Keratinocyte (primary cell): ENCODE measurements at regions not wholly inside any gene's neighbourhood (a gene's known extent, or its start where the extent isn't known, plus 50 kb on each side); places are given as distances from the start of the nearest gene placed in this dataset.

Experiments used
- DNase-seq: peaks from one replicate; pipeline ENCODE4 v3.0.0-alpha.2; 2011; ENCODE audit warnings: low read depth, missing footprints, low spot score
- FAIRE-seq: peaks from 2 replicates; lab custom pipeline; 2011; peaks lifted over from hg19 to GRCh38; lab: Jason Lieb, UNC
- H2AFZ ChIP-seq: 2 replicates; pipeline ENCODE4 v1.6.0; 2012; ENCODE audit warnings: low read length, control low read depth, inconsistent platforms; ENCODE audit not compliant: control insufficient read depth
- H3K27ac ChIP-seq: 2 replicates; pipeline ENCODE4 v1.5.1; 2011; ENCODE audit warnings: low read length; ENCODE audit not compliant: control insufficient read depth, insufficient read depth
- H3K27me3 ChIP-seq: 3 replicates; pipeline ENCODE4 v1.6.0; 2011; ENCODE audit warnings: low read length; ENCODE audit not compliant: control insufficient read depth, insufficient read depth; ENCODE audit errors: extremely low read depth
- H3K36me3 ChIP-seq, 2 experiments: 2 replicates in 1 of 2; 3 replicates in 1 of 2; pipeline ENCODE4 v1.5.1; 2011; ENCODE audit warnings: low read length in 2 of 2, mild to moderate bottlenecking in 1 of 2; ENCODE audit not compliant: control insufficient read depth in 2 of 2, insufficient read depth in 2 of 2; ENCODE audit errors: extremely low read depth in 1 of 2
- H3K4me1 ChIP-seq: 3 replicates; pipeline ENCODE4 v1.5.1; 2011; ENCODE audit warnings: low read length; ENCODE audit not compliant: control insufficient read depth, insufficient read depth; ENCODE audit errors: extremely low read depth
- H3K4me2 ChIP-seq: 3 replicates; pipeline ENCODE4 v1.6.0; 2011; ENCODE audit warnings: low read depth, low read length; ENCODE audit not compliant: control insufficient read depth, insufficient read depth; ENCODE audit errors: extremely low read depth
- H3K4me3 ChIP-seq, 3 experiments: fragments of 200-600 bp in 1 of 3; sonication (generic) in 1 of 3; 2 replicates in 2 of 3; 3 replicates in 1 of 3; pipeline ENCODE4 v1.5.1; 2011 to 2016; ENCODE audit warnings: low read length in 3 of 3, mild to moderate bottlenecking in 3 of 3, control low read depth in 2 of 3, inconsistent platforms in 1 of 3, low read depth in 1 of 3, mixed read lengths in 1 of 3, mixed run types in 1 of 3, moderate library complexity in 1 of 3; ENCODE audit not compliant: control insufficient read depth in 2 of 3, insufficient read depth in 2 of 3; ENCODE audit errors: extremely low read depth in 1 of 3
- H3K79me2 ChIP-seq: 2 replicates; pipeline ENCODE4 v1.6.0; 2012; ENCODE audit warnings: low read length; ENCODE audit not compliant: control insufficient read depth, insufficient read depth
- H3K9ac ChIP-seq: 3 replicates; pipeline ENCODE4 v1.6.0; 2011; ENCODE audit warnings: low read length; ENCODE audit not compliant: control insufficient read depth, insufficient read depth; ENCODE audit errors: extremely low read depth
- H3K9me1 ChIP-seq: 3 replicates; pipeline ENCODE4 v1.6.0; 2011; ENCODE audit warnings: low read length; ENCODE audit not compliant: control insufficient read depth, insufficient read depth; ENCODE audit errors: extremely low read depth
- H3K9me3 ChIP-seq: 2 replicates; pipeline ENCODE4 v1.5.1; 2012; ENCODE audit warnings: low read depth, low read length; ENCODE audit not compliant: control insufficient read depth
- H4K20me1 ChIP-seq: 3 replicates; pipeline ENCODE4 v1.6.0; 2011; ENCODE audit warnings: low read length; ENCODE audit not compliant: control insufficient read depth, insufficient read depth; ENCODE audit errors: extremely low read depth
- CTCF ChIP-seq, 3 experiments: IDR thresholded peaks in 1 of 3; conservative IDR thresholded peaks in 1 of 3; optimal IDR thresholded peaks in 1 of 3; 2 replicates in 2 of 3; 3 replicates in 1 of 3; pipeline versions ENCODE3 to v1.5.1; 2011; ENCODE audit warnings: low read length in 3 of 3, mild to moderate bottlenecking in 3 of 3, moderate library complexity in 2 of 3, control low read depth in 1 of 3, inconsistent platforms in 1 of 3; ENCODE audit not compliant: insufficient read depth in 2 of 3; ENCODE audit errors: extremely low read depth in 1 of 3
- EZH2 ChIP-seq: IDR thresholded peaks from one replicate; pipeline ENCODE4 v1.6.1; 2012; ENCODE audit warnings: inconsistent platforms, mild to moderate bottlenecking, low read length, moderate library complexity
- dilution Hi-C: fragments of 300-500 bp; cut with MboI; formaldehyde crosslinking; loops from one replicate; pipeline ENCODE4 v1.7.0; 2020; ENCODE audit warnings: low sequenced_read_pairs; ENCODE audit not compliant: extremely low pct_ligation_motif_present

- no peak overlapping the region for H3K27ac ChIP-seq
- dilution Hi-C loops, result no loop called here
These were observed 96.0 kb upstream of the PRPS1L1 start for GRCh38 chr7:18123508-18124239.

GRCh38 chr7:18125476-18125875 lies 97.8 kb upstream of the PRPS1L1 start:
- no peaks in the 10 kb centered on the region for H3K27me3 ChIP-seq
- dilution Hi-C loops, result no loop called here
- no peak overlapping the region for H3K4me2 ChIP-seq
- H3K79me2 ChIP-seq, result no peaks in the 10 kb centered on the region
- FAIRE-seq (no peak), DNase-seq (no peak)
- H3K27ac ChIP-seq, result no peak overlapping the region
- no peaks in the 10 kb centered on the region for H3K9me3 ChIP-seq
- no peak overlapping the region for H3K9ac ChIP-seq
- no peaks in the 10 kb centered on the region for H3K36me3 ChIP-seq
- H3K4me1 ChIP-seq, result no peaks in the 10 kb centered on the region
- no peak for TF ChIP-seq CTCF (optimal IDR thresholded peaks at IDR 0.05 in 1 of 3, IDR thresholded peaks at IDR 0.05 in 1 of 3, conservative IDR thresholded peaks at IDR 0.05 in 1 of 3; ENCODE audit: extremely low read depth in 1 of 3, insufficient read depth in 2 of 3, low read length in 3 of 3)
- no peak for TF ChIP-seq EZH2
- no peak overlapping the region for H2AFZ ChIP-seq
- no peaks in the 10 kb centered on the region for H3K9me1 ChIP-seq
- H3K4me3 ChIP-seq, result no peak overlapping the region
- H4K20me1 ChIP-seq, result no peaks in the 10 kb centered on the region

More at GRCh38 chr7:18123508-18124239, 96.0 kb upstream of the PRPS1L1 start:
- FAIRE-seq, result no peak
- Histone ChIP-seq H3K9ac (no peak overlapping the region), H3K36me3 (no peaks in the 10 kb centered on the region), H3K79me2 (no peaks in the 10 kb centered on the region), H3K4me1 (no peaks in the 10 kb centered on the region), H2AFZ (no peak overlapping the region), H3K4me2 (no peak overlapping the region), H3K27me3 (no peaks in the 10 kb centered on the region), H3K9me1 (no peaks in the 10 kb centered on the region), H4K20me1 (no peaks in the 10 kb centered on the region), H3K9me3 (no peaks in the 10 kb centered on the region), H3K4me3 (no peak overlapping the region)
- TF ChIP-seq CTCF (optimal IDR thresholded peaks at IDR 0.05 in 1 of 3, IDR thresholded peaks at IDR 0.05 in 1 of 3, conservative IDR thresholded peaks at IDR 0.05 in 1 of 3; ENCODE audit: extremely low read depth in 1 of 3, insufficient read depth in 2 of 3, low read length in 3 of 3), result no peak
- TF ChIP-seq EZH2, result no peak
- no peak for DNase-seq
